ENCODE measurements at regions not wholly inside any gene's neighbourhood (a gene's known extent, or its start where the extent isn't known, plus 50 kb on each side); places are given as distances from the start of the nearest gene placed in this dataset.

DNA sequence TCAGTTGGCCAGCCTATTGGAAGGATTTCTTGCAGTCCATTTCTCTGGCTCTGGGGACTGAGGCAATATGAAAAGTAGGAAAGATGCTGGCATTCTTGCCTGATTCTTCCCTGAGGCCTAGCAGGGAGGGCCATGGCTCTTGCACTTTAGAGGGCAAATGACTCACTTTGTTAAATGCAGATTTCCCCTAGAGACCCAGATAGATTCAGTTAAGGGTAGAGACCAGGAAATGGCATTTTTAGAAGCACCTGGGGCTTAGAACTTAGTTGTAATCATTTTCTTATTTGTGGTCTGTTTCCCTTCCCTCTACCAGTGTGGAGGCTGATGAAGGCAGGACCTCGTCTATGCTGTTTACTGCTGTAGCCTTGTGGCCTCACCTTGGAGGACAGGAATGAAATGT is 112.8 kb upstream of the NR3C1 start:
- no peak for TF ChIP-seq POLR2A (IDR thresholded peaks at IDR 0.05; ENCODE audit: low read depth, low read length)
- FAIRE-seq (no peak), DNase-seq (ENCODE audit: insufficient read length, low spot score) (no peak)

DNA sequence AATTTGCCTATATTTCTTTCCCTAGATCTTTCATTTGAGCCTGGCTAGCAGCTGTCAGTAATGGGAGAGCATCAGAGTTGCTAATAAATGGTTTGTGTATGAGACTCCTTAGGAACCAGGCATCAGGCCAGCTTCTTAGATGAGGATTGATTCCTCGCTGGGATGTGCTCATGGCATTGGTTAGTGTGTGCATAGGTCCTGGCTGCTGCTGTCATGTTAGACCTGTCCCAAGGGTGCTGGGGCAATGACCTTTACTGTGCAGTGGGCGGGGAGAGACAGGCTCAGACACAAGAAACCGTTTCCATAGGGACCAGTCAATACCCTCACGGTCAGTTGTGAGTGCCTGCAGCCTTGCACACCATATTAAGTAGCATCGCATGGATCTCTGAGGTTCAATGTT is 112.3 kb upstream of the NR3C1 start:
- TF ChIP-seq POLR2A (IDR thresholded peaks at IDR 0.05; ENCODE audit: low read depth, low read length), result no peak
- FAIRE-seq, result no peak
- no peak for DNase-seq (ENCODE audit: insufficient read length, low spot score)

DNA sequence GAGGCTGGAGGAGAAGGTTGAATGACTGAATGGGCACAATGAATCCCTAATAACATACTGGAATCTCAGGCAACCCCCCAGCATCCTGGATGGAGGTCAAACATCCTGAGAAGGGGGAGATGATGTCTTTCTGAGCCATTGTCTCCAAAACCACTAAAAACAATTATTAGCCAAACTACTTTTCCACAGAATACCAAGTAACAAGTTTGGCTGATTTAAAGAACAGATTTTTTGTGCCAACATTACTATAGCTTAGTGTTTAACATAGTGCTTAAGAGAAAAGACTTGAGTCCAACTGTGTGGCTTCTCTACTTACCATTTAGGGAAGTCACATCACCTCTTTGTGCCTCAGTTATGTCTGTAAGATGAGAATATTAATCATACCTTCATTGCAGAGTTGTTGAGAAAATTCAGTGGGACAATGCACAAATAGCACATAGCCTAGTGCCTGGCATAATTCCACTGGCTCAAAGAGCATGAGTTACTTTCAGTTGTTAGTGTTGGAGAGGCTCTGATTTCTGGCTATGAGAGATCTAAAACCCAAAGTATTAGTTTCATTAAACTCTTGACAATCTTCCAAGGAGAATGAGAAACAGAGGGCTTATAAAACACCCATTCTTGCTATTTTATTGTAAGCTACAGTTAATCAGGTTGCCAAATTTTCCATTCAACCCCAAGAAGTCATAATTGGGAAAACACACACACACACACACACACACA is 111.3 kb upstream of the NR3C1 start:
- no peak for DNase-seq (ENCODE audit: insufficient read length, low spot score)

GRCh38 chr5:143513720-143514119 is 110.2 kb upstream of the NR3C1 start:
- no peak for TF ChIP-seq POLR2A (IDR thresholded peaks at IDR 0.05; ENCODE audit: low read depth, low read length)
- DNase-seq (ENCODE audit: insufficient read length, low spot score) (no peak), FAIRE-seq (no peak)

More for the DNA sequence above, 111.3 kb upstream of the NR3C1 start:
- no peak for TF ChIP-seq POLR2A (IDR thresholded peaks at IDR 0.05; ENCODE audit: low read depth, low read length)
- FAIRE-seq, result no peak

DNA sequence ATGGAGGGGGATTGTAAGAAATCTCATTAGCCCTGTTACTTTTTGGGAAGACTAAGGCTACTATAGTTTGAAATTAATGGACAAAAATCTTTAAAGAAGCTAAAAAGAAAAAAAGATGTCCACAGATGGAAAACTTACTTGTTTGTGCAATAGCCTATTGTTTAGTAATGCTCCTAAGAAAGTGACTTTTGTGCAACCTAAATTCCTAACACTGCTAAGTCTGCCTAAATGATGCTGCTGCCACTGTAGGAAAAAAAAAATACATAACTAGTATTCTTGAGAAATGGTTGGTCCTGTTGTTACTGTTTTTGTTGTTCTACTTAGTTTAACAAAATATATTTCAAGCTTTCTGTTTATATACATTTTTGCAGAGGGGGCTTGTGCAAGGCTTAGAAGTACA is 108.2 kb upstream of the NR3C1 start:
- no peak for DNase-seq (ENCODE audit: insufficient read length, low spot score)
- no peak for FAIRE-seq
- no peak for TF ChIP-seq POLR2A (IDR thresholded peaks at IDR 0.05; ENCODE audit: low read depth, low read length)

DNA sequence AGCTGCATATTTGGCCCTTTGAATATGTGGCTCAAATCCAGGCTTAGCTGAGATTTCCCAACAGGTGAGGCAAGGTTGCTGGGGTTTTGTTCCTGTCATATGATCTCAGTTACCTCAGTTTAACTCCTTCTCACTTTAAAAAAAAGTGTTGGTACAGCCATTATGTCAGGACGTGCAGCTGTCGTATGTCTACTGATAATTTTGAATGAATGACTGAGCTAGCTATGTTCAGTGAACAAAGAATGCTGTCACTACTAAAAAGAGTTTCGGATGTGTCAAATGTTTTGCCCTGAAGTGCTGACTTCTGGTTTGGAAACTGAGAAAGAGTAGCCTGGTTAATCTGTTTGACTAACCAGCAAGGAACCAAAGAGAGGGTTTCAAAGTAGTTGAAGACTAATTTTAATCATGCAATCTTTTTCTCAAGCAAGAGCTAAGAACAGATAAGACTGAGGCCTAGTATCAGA is 106.3 kb upstream of the NR3C1 start:
- FAIRE-seq (no peak), DNase-seq (ENCODE audit: insufficient read length, low spot score) (no peak)
- no peak for TF ChIP-seq POLR2A (IDR thresholded peaks at IDR 0.05; ENCODE audit: low read depth, low read length)

DNA sequence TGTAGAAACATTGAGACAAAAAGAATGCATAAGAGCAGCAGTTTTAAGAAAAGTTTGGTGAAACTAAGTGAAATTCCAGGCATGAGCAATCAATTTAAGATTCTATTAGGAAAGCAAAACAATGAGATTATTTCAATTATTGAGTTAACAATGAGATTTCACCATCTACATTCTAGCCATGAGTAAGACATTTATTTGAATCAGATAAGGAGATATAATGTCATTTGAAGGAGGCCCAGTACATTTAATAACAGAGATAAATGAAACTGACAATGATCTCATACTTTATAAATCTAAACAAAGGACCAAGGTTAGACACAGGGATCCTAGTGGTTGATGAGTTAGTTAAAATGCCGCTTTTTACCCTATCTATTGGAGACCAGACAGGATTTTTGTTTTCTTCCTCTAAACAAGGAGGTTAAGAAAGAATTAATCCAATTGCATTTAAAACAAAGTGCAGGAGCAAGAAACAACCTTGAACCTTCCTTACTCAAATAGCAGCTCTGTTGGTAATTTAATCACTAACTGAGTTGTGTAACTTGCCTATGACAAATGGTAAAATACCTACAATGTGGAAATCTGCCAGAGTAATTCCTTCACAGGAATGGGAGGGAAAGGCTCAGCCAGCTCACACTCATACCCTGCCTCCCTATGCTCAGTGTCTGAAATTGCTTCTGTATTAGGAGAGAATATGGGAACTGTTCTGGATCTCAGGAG is 103.5 kb upstream of the NR3C1 start:
- FAIRE-seq (peak; percentile 98), DNase-seq (ENCODE audit: insufficient read length, low spot score) (peak; percentile 38)
- TF ChIP-seq POLR2A (IDR thresholded peaks at IDR 0.05; ENCODE audit: low read depth, low read length), result no peak

- DNase-seq (ENCODE audit: insufficient read length, low spot score) (no peak), FAIRE-seq (no peak)
- no peak for TF ChIP-seq POLR2A (IDR thresholded peaks at IDR 0.05; ENCODE audit: low read depth, low read length)
Measured at GRCh38 chr5:143505934-143506333, 102.4 kb upstream of the NR3C1 start.

DNA sequence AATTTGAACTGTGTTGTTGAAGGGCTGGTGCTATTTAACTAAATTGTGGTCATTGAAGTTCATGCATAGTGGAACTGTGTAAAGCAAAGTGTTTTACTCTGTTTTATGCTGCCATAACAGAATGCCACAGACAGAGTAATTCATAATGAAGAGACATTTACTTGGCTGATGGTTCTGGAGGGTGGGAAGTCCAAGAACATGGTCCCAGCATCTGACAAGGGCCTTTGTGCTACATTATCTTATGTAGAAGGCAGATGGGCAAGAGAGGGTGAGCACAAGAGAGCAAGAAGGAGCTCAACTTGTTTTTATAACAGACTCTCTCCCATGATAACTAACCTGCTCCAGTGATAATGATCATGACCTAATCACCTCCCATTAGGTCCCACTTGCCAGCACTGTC is 101.9 kb upstream of the NR3C1 start:
- no peak for FAIRE-seq
- DNase-seq (ENCODE audit: insufficient read length, low spot score), result no peak
- no peak for TF ChIP-seq POLR2A (IDR thresholded peaks at IDR 0.05; ENCODE audit: low read depth, low read length)

- no peak for TF ChIP-seq POLR2A (IDR thresholded peaks at IDR 0.05; ENCODE audit: low read depth, low read length)
- no peak for FAIRE-seq
- no peak for DNase-seq (ENCODE audit: insufficient read length, low spot score)
Measured at GRCh38 chr5:143501310-143502044, 98.0 kb upstream of the NR3C1 start.

DNA sequence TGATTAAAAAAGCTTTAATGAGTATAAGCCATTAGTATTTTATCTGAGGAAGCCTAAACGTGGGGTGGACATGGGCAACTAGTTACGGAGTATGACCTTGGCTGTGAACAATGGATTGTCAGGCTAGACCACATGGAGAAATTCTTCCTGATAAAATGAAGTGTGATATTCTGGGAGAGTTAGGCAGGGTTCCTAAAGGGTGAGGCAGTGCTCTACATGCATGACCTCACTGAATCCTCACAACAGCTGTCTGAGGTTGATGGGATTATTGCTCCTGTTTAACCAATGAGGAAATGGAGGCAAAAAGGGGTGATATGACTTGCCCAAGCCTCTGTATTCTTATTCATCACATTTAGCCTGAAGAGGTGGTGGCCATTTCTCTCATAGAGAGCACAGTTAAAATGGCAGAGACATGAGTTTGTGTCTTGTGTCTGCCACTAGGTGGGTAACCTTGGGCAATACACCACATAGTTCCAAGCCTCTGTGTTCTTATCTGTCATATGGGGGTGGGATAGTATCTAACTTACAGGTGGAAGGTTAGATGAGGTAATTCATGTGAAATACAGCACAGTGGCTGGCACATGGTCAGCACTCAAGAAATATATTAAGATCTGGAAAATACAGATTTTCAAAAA is 96.1 kb upstream of the NR3C1 start:
- FAIRE-seq (no peak), DNase-seq (ENCODE audit: insufficient read length, low spot score) (no peak)
- TF ChIP-seq POLR2A (IDR thresholded peaks at IDR 0.05; ENCODE audit: low read depth, low read length), result no peak

DNA sequence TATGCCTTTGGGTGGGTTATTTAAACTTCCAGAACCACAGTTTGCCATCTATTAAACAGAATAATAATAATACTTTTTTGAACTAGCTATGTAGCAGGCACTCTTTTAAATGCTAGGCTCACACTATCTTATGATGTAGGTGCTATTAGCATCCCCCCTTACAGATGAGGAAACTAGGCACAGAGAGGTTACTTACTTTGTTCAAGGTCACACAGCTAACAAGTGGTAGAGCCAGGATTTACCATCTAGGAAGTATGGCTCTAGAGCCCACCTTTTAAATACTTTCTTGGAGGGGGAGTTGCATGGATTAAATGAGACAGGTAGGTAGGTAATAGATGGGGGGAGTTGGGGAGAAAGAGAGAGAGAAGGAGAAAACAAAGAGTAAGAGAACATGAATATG is 95.3 kb upstream of the NR3C1 start:
- FAIRE-seq (no peak), DNase-seq (ENCODE audit: insufficient read length, low spot score) (no peak)
- TF ChIP-seq POLR2A (IDR thresholded peaks at IDR 0.05; ENCODE audit: low read depth, low read length), result no peak

- DNase-seq (ENCODE audit: insufficient read length, low spot score) (no peak), FAIRE-seq (no peak)
- no peak for TF ChIP-seq POLR2A (IDR thresholded peaks at IDR 0.05; ENCODE audit: low read depth, low read length)
Measured at GRCh38 chr5:143497749-143498148, 94.3 kb upstream of the NR3C1 start.

DNA sequence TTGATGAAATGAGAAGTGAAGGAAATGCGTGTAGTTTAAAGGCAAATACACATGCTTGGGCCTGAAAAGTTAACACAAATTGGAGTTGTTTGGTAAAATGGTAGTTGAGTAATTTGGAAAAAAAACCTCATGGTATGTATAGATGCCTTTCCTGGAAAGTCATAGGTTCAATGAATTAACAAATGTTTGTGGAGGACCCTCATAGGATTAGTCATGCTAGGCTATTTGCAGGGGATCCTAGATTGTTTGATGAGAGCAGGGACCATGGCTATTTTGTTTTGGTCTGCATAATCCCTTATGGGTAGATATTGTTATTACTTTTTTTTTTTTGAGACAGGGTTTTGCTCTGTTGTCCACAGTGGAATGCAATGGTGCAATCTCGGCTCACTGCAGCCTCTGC is 93.5 kb upstream of the NR3C1 start:
- FAIRE-seq (no peak), DNase-seq (ENCODE audit: insufficient read length, low spot score) (no peak)

More for the DNA sequence above, 93.5 kb upstream of the NR3C1 start:
- no peak for TF ChIP-seq POLR2A (IDR thresholded peaks at IDR 0.05; ENCODE audit: low read depth, low read length)
